ENCODE measurements at regions not wholly inside any gene's neighbourhood (a gene's known extent, or its start where the extent isn't known, plus 50 kb on each side); places are given as distances from the start of the nearest gene placed in this dataset.

DNA sequence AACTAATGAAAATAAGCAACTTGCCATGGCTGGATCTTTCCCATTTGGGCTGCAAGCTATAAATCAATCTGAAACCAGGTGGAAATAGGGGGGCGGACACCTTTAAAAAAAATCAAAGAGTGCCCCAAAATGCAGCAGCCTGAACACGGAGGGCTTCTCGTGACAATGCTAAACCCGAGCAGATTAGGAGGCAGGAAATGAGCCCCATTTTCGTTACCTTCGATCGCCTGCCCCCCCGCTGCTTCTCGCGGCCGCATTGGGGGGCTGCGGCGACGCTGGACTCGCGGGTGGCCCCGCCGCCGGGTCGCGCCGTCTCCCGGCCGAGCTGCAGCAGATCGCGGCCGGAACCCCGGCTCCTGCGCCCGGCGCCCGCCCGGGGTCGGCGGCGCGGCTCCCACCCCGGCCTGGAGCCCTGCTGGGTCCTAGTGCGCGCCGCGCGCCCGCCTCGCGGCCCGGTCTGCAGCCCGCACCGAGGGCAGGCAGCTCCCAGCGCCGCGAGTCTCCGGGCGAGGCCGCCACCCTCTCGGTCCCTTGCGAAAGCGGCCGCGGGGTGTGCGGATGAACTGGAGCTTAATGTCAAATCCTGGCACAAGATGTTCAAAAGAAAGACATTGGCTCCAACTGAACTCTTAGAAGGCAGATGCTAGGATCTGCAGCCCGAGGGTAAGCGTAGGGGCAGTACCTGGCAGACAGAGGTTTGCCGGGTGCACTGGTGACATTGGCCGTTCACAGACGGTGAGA, 201.9 kb upstream of the FOXN3 start:
- intact Hi-C loops (cut with DNase I) = loop anchor here (2.0 to 10.0 kb wide), 4 partner anchors 38 to 314 kb away; partner anchors contain the start of gene FOXN3

GRCh38 chr14:89618330-89618708, 201.3 kb upstream of the FOXN3 start:
- intact Hi-C loops (cut with DNase I) = loop anchor here (2.0 to 10.0 kb wide), 4 partner anchors 39 to 314 kb away; partner anchors contain the start of gene FOXN3
- DNase-seq (ENCODE audit: low spot score) = no peak

More for the DNA sequence above, 201.9 kb upstream of the FOXN3 start:
- DNase-seq (ENCODE audit: low spot score) = peak; percentile 89

GRCh38 chr14:89617481-89618329, 200.7 kb upstream of the FOXN3 start:
- DNase-seq (ENCODE audit: low spot score) = no peak
- intact Hi-C loops (cut with DNase I) = loop anchor here (2.0 to 10.0 kb wide), 4 partner anchors 40 to 313 kb away; partner anchors contain the start of gene FOXN3

DNA sequence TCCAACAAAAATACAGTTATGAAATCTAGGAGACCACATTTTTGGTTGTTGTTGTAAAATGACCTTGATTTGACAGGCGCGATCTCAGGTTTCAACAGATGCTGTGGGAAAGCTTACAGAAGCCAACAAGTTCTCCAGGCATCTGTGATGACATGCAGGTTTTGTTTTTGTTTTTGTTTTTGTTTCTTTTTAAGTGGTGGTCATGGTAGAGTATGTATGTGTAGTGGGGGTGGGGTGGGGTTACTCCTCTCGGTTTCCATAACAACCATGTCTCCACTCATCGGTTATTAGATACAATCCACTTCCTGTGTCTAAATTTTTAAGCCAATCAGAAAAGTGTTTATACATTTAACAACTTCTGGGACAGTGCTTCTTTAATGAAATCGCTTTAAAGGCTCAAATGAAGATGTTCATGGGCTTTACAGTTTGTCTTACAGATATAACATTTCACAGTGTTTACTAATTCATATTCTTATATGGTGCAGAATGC, 199.9 kb upstream of the FOXN3 start:
- DNase-seq (ENCODE audit: low spot score) = no peak
- intact Hi-C loops (cut with DNase I) = loop anchor here (5.0 to 10.0 kb wide), 2 partner anchors 40 to 312 kb away; no protein-coding TSS in a partner anchor

DNA sequence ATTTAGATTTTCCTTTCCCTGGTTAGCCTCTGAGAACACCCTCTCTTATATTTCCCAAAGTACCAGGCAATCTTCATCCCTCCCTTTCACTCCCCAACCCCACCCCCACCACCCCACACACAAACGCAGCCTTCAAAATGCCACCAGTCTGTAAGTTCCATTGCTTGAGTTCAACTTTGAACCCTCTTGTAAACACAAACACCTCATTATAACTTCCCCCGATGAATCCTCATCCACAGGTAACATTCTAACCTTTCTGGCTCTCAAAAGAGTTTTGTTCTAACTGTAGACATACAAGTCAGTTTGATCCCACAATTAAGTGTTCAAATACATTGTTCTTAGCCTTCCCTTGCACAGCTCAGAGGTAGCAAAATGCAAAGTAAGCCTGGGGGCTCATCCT, 199.4 kb upstream of the FOXN3 start:
- intact Hi-C loops (cut with DNase I) = loop anchor here (5.0 to 10.0 kb wide), 2 partner anchors 41 to 312 kb away; no protein-coding TSS in a partner anchor

DNA sequence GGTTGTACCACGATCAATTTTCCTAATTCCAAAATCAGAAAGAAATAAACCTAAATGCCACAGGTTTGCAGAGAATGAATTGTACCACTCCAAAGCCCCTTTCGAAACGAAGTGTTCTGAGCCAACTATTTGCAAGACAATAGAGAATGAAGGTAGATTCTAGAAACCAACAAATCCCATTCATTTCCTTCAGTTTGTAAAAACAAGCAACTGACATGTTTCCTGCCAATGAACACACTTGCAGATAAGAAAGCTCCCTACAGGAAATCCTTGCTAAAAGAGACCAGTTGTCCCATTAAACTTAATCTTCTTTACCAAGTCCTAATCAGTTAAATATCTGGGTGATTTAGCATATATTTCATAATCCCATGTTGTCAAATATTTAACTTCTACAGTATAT, 198.4 kb upstream of the FOXN3 start:
- intact Hi-C loops (cut with DNase I) = loop anchor here (5.0 to 10.0 kb wide), 2 partner anchors 42 to 311 kb away; no protein-coding TSS in a partner anchor
- no peak for DNase-seq (ENCODE audit: low spot score)

More for the DNA sequence above, 199.4 kb upstream of the FOXN3 start:
- no peak for DNase-seq (ENCODE audit: low spot score)

DNA sequence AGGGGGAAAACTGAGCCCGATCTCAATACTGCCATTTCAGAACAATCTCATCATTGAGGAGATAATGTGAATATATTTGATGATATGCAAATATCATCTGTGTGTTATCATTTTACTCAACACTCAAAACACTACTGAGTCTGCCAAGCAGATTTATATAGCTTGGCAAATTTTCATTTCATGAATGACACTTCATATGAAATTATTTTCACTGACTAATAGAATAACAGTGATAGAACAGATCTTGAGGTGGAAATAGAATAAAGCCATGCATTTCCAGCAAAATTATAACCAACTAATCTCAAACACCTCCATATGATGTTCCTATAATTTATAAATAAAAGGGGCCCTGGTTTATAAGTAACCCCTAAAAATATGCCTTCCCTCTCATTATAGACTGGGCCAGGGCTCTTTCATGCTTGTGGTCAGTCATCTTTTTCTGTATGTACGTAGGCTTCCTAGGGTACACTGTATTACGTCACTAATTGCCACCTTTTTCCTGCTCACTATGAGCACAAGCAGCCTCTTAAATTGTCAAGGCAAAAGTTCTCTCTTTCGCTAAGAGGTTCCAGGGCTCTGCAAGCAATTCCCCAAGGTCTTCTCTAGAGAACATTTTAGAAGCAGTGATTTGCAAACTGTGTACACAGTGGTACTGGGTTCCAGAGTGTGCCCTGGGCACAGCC, 197.1 kb upstream of the FOXN3 start:
- intact Hi-C loops (cut with DNase I) = loop anchor here (10.0 kb wide), 1 partner anchor 309 kb away; no protein-coding TSS in a partner anchor
- no peak for DNase-seq (ENCODE audit: low spot score)

GRCh38 chr14:89613260-89614008, 196.4 kb upstream of the FOXN3 start:
- no peak for DNase-seq (ENCODE audit: low spot score)
- intact Hi-C loops (cut with DNase I) = loop anchor here (10.0 kb wide), 1 partner anchor 309 kb away; no protein-coding TSS in a partner anchor

GRCh38 chr14:89609500-89610100, 192.6 kb upstream of the FOXN3 start:
- intact Hi-C loops (cut with DNase I) = loop anchor here (10.0 kb wide), 1 partner anchor 305 kb away; no protein-coding TSS in a partner anchor
- DNase-seq (ENCODE audit: low spot score) = no peak

DNA sequence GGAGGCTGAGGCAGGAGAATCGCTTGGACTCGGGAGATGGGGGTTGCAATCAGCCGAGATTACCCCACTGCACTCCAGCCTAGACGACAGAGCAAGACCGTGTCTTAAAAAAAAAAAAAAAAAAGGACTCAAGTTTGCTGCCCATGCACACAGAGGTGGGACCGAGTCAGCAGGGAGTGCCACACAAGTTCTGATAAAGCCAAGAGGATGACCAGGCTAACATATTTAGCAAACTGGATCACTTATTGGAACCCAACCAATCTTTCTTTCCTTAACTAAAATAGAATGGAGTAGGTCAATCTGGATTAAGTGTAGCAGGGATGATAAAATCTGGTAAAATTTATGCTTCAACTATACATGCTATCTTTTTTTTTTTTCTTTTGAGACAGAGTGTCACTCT, 190.4 kb upstream of the FOXN3 start:
- intact Hi-C loops (cut with DNase I) = no loop called here
- DNase-seq (ENCODE audit: low spot score) = no peak

DNA sequence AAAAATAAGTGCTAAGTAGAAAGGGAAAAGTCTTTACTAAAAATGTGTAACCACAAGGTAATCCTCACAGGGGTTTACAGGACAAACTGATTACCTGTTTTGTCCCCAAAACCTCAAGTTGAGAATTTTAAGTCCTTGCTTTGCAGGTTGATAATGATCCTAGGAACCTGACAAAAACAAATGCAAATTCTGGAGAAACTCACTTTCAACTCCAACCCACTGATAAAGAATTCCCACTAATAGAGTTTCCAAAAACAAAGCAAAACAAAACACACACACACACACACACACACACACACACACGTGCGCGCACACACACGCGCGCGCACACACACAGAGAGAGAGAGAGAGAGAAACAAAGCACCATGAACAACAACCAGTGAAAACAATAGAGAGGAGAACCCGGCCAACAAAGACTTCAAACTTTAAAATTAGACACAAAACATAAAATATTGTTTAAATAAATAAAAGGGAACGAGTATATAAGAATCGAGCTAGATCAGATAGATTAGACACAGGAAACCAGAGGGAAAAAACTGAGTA, 187.0 kb upstream of the FOXN3 start:
- intact Hi-C loops (cut with DNase I) = no loop called here
- DNase-seq (ENCODE audit: low spot score) = no peak

- intact Hi-C loops (cut with DNase I) = no loop called here
Observed at GRCh38 chr14:89600950-89601826, 184.2 kb upstream of the FOXN3 start.

DNA sequence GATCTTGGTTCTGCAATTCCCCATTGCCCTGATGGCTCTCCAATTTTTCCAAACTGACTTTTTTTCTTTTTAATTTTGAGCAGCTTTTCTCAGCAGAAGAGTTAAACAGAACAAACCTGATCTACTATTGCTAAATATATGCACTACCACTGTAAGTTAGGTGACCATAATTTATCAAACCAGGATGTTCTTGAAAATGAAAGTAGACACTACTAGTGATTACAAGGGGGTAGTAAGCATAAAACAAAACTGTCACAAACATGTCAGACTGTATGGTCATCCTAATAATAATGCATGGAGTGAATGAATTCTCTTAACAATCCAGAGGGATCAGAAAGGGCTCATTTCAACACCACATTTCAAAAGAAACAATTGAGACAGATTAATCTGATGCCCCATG, 183.0 kb upstream of the FOXN3 start:
- intact Hi-C loops (cut with DNase I) = no loop called here
- DNase-seq (ENCODE audit: low spot score) = no peak

More at GRCh38 chr14:89600950-89601826, 184.2 kb upstream of the FOXN3 start:
- no peak for DNase-seq (ENCODE audit: low spot score)

GRCh38 chr14:89598548-89599186, 181.6 kb upstream of the FOXN3 start:
- intact Hi-C loops (cut with DNase I) = no loop called here
- no peak for DNase-seq (ENCODE audit: low spot score)

DNA sequence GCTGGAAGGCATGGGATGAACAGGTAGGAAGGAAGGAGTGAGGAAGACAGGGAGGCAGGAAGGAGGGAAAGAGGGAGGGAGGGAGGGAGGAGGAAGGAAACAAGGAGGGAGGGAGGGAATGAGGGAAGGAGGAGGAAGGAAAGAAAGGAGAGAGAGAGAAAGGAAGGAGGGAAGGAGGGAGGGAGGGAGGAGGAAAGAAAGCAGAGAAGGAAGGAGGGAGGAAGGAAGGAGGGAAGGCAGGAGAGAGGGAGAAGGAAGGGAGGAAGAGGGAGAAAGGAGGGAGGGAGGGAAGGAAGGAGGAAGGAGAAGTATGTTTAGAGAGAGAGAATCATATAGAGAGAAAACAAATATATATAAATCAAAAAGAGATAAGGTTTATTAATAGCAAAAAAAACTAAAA, 175.9 kb upstream of the FOXN3 start:
- intact Hi-C loops (cut with DNase I) = no loop called here
- no peak for DNase-seq (ENCODE audit: low spot score)

DNA sequence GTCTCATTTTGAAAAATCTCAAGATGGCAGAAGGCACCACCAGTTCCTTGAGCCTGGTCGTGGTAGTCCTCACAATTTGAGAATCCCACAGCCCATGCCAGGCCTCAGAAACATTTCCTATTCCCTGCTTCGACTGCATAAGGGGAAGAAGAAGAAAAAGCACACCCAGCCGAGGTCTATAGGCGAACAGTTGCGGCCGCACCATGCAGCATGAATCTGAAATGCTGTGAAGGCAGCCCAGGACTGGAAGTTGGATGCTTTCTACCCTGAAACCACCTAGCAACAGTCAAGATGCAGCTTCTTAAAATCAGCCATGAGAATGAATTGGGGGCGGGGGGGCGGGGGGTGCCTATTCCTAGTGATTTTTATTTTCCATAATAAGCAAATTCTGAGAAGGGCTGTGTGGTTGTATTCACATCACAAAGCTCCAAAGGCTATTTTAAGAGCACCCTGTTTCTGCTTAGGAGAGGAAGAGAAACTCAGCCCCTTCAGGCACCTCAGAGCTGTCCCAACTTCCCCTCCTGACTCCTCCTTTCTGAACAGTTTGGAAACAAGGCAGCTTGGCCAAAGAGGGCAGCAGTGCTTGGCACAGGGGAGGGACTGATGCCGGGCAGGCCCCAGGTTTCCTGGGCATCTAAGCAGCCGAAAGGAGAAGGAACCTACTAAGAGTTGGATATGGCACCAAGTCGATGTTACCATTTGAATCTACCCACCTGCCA, 172.5 kb upstream of the FOXN3 start:
- DNase-seq (ENCODE audit: low spot score) = no peak
- intact Hi-C loops (cut with DNase I) = no loop called here

Data from cardiac septum (tissue), 1 donor.